Caco-2 (cell line): ENCODE measurements at regions not wholly inside any gene's neighbourhood (a gene's known extent, or its start where the extent isn't known, plus 50 kb on each side); places are given as distances from the start of the nearest gene placed in this dataset.

Source experiments
- BruUV-seq: library from RNA; stranded (reverse); fragments of 400-500 nt; replicated peaks from 2 replicates; lab custom pipeline; 2021; lab: Mats Ljungman, UMichigan
- CTCF ChIA-PET: fragments of 300-600 bp; sonication (Branson Sonifier 250); formaldehyde crosslinking; loops from one replicate; lab custom pipeline; 2022; ENCODE audit warnings: antibody characterized with exemption; lab: Charles Lee
- POLR2A ChIA-PET: fragments of 300-600 bp; sonication (Branson Sonifier 250); formaldehyde crosslinking; loops from one replicate; lab custom pipeline; 2022; ENCODE audit warnings: antibody characterized with exemption; lab: Charles Lee
- DNase-seq, 2 experiments: peaks; one replicate each; pipeline versions ENCODE4 v3.0.0 to v3.0.0-alpha.2; 2020 to 2022
- H3K27me3 ChIP-seq: replicated peaks from 2 replicates; pipeline ENCODE4 v1.6.0; 2011; ENCODE audit warnings: low read length; ENCODE audit not compliant: control insufficient read depth, insufficient read depth
- H3K36me3 ChIP-seq: 2 replicates; pipeline ENCODE4 v1.5.1; 2011; ENCODE audit warnings: low read length; ENCODE audit not compliant: control insufficient read depth, insufficient read depth
- H3K4me1 ChIP-seq: fragments of 250-450 bp; sonication (Bioruptor Pico); 2 replicates; pipeline ENCODE4 v1.5.1; 2020; ENCODE audit warnings: mild to moderate bottlenecking
- H3K4me3 ChIP-seq: 2 replicates; pipeline ENCODE4 v1.5.1; 2011; ENCODE audit warnings: low read depth, mild to moderate bottlenecking, control low read depth, low read length
- H3K9me3 ChIP-seq: fragments of 250-450 bp; sonication (Bioruptor Pico); 2 replicates; pipeline ENCODE4 v1.5.1; 2020; ENCODE audit warnings: mild to moderate bottlenecking, moderate library complexity
- H3K27ac Mint-ChIP-seq: one replicate; pipeline ENCODE4 v1.8.0; 2022; ENCODE audit warnings: mixed read lengths; ENCODE audit not compliant: unreplicated experiment
- H3K27me3 Mint-ChIP-seq: one replicate; pipeline ENCODE4 v1.8.0; 2022; ENCODE audit warnings: mixed read lengths; ENCODE audit not compliant: insufficient read depth, unreplicated experiment
- H3K36me3 Mint-ChIP-seq: one replicate; pipeline ENCODE4 v1.8.0; 2022; ENCODE audit warnings: mild to moderate bottlenecking, mixed read lengths; ENCODE audit not compliant: insufficient read depth, unreplicated experiment
- H3K4me1 Mint-ChIP-seq: one replicate; pipeline ENCODE4 v1.8.0; 2022; ENCODE audit warnings: low read depth, mixed read lengths; ENCODE audit not compliant: unreplicated experiment
- H3K4me3 Mint-ChIP-seq: one replicate; pipeline ENCODE4 v1.8.0; 2022; ENCODE audit warnings: mild to moderate bottlenecking, moderate library complexity, mixed read lengths; ENCODE audit not compliant: unreplicated experiment
- H3K9me3 Mint-ChIP-seq: one replicate; pipeline ENCODE4 v1.8.0; 2022; ENCODE audit warnings: mixed read lengths; ENCODE audit not compliant: unreplicated experiment
- intact Hi-C: fragments of 100-400 bp; cut with micrococcal nuclease; formaldehyde crosslinking; loops from one replicate; pipeline ENCODE4 v1.10.0; 2022; ENCODE audit not compliant: unreplicated experiment
- TF ChIP-seq, protein P1 (sequence below), 2 experiments: fragments of 200-600 bp in 1 of 2; IDR thresholded peaks; 1 replicate in 1 of 2; 2 replicates in 1 of 2; pipeline versions ENCODE4 v1.5.1 to v1.8.0; 2011 to 2022; ENCODE audit warnings: antibody characterized with exemption in 1 of 2, control low read depth in 1 of 2, inconsistent platforms in 1 of 2, low read depth in 1 of 2, low read length in 1 of 2, mild to moderate bottlenecking in 1 of 2, moderate library complexity in 1 of 2; ENCODE audit not compliant: insufficient read depth in 1 of 2, severe bottlenecking in 1 of 2, unreplicated experiment in 1 of 2

GRCh38 chr1:56080123-56080522 lies 499.2 kb downstream of the PLPP3 start:
- no TSS peak for BruUV-seq
- H3K4me1 Mint-ChIP-seq = no peaks in the 10 kb centered on the region
- intact Hi-C loops = no loop called here

GRCh38 chr1:56079391-56079790 lies 500.0 kb downstream of the PLPP3 start:
- H3K4me1 Mint-ChIP-seq = no peaks in the 10 kb centered on the region
- POLR2A ChIA-PET = no interaction called here
- Histone ChIP-seq H3K4me3 (no peak overlapping the region), H3K4me1 (no peaks in the 10 kb centered on the region), H3K36me3 (no peaks in the 10 kb centered on the region), H3K9me3 (no peaks in the 10 kb centered on the region), H3K27me3 (no peaks in the 10 kb centered on the region)
- H3K4me3 Mint-ChIP-seq = no peak overlapping the region
- BruUV-seq = no TSS peak
- intact Hi-C loops = no loop called here
- TF ChIP-seq, protein P1, sequence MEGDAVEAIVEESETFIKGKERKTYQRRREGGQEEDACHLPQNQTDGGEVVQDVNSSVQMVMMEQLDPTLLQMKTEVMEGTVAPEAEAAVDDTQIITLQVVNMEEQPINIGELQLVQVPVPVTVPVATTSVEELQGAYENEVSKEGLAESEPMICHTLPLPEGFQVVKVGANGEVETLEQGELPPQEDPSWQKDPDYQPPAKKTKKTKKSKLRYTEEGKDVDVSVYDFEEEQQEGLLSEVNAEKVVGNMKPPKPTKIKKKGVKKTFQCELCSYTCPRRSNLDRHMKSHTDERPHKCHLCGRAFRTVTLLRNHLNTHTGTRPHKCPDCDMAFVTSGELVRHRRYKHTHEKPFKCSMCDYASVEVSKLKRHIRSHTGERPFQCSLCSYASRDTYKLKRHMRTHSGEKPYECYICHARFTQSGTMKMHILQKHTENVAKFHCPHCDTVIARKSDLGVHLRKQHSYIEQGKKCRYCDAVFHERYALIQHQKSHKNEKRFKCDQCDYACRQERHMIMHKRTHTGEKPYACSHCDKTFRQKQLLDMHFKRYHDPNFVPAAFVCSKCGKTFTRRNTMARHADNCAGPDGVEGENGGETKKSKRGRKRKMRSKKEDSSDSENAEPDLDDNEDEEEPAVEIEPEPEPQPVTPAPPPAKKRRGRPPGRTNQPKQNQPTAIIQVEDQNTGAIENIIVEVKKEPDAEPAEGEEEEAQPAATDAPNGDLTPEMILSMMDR (IDR thresholded peaks at IDR 0.05; ENCODE audit: insufficient read depth in 1 of 2, low read depth in 1 of 2, low read length in 1 of 2, severe bottlenecking in 1 of 2, unreplicated experiment in 1 of 2) = no peak
- H3K9me3 Mint-ChIP-seq = no peaks in the 10 kb centered on the region
- no peak for DNase-seq
- no peaks in the 10 kb centered on the region for H3K36me3 Mint-ChIP-seq
- CTCF ChIA-PET = no interaction called here
- H3K27me3 Mint-ChIP-seq = no peaks in the 10 kb centered on the region
- no peak overlapping the region for H3K27ac Mint-ChIP-seq

More at GRCh38 chr1:56080123-56080522, 499.2 kb downstream of the PLPP3 start:
- ChIA-PET CTCF (no interaction called here), POLR2A (no interaction called here)
- H3K27ac Mint-ChIP-seq = no peak overlapping the region
- Histone ChIP-seq H3K4me3 (no peak overlapping the region), H3K4me1 (no peaks in the 10 kb centered on the region), H3K9me3 (no peaks in the 10 kb centered on the region), H3K36me3 (no peaks in the 10 kb centered on the region), H3K27me3 (no peaks in the 10 kb centered on the region)
- H3K9me3 Mint-ChIP-seq = no peaks in the 10 kb centered on the region
- no peak for DNase-seq
- TF ChIP-seq, protein P1 (IDR thresholded peaks at IDR 0.05; ENCODE audit: insufficient read depth in 1 of 2, low read depth in 1 of 2, low read length in 1 of 2, severe bottlenecking in 1 of 2, unreplicated experiment in 1 of 2) = no peak
- H3K27me3 Mint-ChIP-seq = no peaks in the 10 kb centered on the region
- no peaks in the 10 kb centered on the region for H3K36me3 Mint-ChIP-seq
- no peak overlapping the region for H3K4me3 Mint-ChIP-seq

GRCh38 chr1:56077206-56077605 lies 502.2 kb downstream of the PLPP3 start:
- Histone ChIP-seq H3K4me1 (no peaks in the 10 kb centered on the region), H3K36me3 (no peaks in the 10 kb centered on the region), H3K9me3 (no peaks in the 10 kb centered on the region), H3K27me3 (no peaks in the 10 kb centered on the region), H3K4me3 (no peak overlapping the region)
- H3K9me3 Mint-ChIP-seq = no peaks in the 10 kb centered on the region
- intact Hi-C loops = no loop called here
- TF ChIP-seq, protein P1 (IDR thresholded peaks at IDR 0.05; ENCODE audit: insufficient read depth in 1 of 2, low read depth in 1 of 2, low read length in 1 of 2, severe bottlenecking in 1 of 2, unreplicated experiment in 1 of 2) = no peak
- H3K36me3 Mint-ChIP-seq = no peaks in the 10 kb centered on the region
- ChIA-PET POLR2A (no interaction called here), CTCF (no interaction called here)
- no peak overlapping the region for H3K27ac Mint-ChIP-seq
- no peaks in the 10 kb centered on the region for H3K4me1 Mint-ChIP-seq
- DNase-seq = no peak
- BruUV-seq = no TSS peak
- no peak overlapping the region for H3K4me3 Mint-ChIP-seq
- no peaks in the 10 kb centered on the region for H3K27me3 Mint-ChIP-seq
